OCI-LY3 (cell line): ENCODE measurements at regions not wholly inside any gene's neighbourhood (a gene's known extent, or its start where the extent isn't known, plus 50 kb on each side); places are given as distances from the start of the nearest gene placed in this dataset.

Experiments
- H2AFZ ChIP-seq: fragments of 200-600, 300-600 bp; shearing (Covaris generic); 2 replicates; pipeline ENCODE4 v1.6.0; 2014; ENCODE audit warnings: antibody characterized with exemption, low read depth, low read length
- H3K27ac ChIP-seq: fragments of 200-600, 300-600 bp; sonication (generic); 2 replicates; pipeline ENCODE4 v1.5.1; 2014; ENCODE audit warnings: mild to moderate bottlenecking, low read length, moderate library complexity, mixed read lengths
- H3K27me3 ChIP-seq: fragments of 200-600, 300-600 bp; sonication (generic); 2 replicates; pipeline ENCODE4 v1.6.1; 2014; ENCODE audit warnings: low read depth, low read length, mixed read lengths
- H3K36me3 ChIP-seq: fragments of 200-600, 300-600 bp; sonication (generic); replicated peaks from 2 replicates; pipeline ENCODE3; 2014; ENCODE audit warnings: low read depth, low read length, mixed read lengths
- H3K4me1 ChIP-seq: fragments of 300-600, 200-600 bp; sonication (generic); 2 replicates; pipeline ENCODE4 v1.6.1; 2014; ENCODE audit warnings: low read length, mixed read lengths
- H3K4me2 ChIP-seq: fragments of 200-600, 300-600 bp; sonication (generic); 2 replicates; pipeline ENCODE4 v1.6.1; 2014; ENCODE audit warnings: low read length, mixed read lengths
- H3K4me3 ChIP-seq: fragments of 300-600, 200-600 bp; sonication (generic); 2 replicates; pipeline ENCODE4 v1.5.1; 2014; ENCODE audit warnings: antibody characterized with exemption, mild to moderate bottlenecking, low read length, moderate library complexity
- H3K79me2 ChIP-seq: fragments of 300-600, 200-600 bp; shearing (Covaris generic); 2 replicates; pipeline ENCODE4 v1.6.1; 2014; ENCODE audit warnings: mild to moderate bottlenecking, low read length, mixed read lengths
- H3K9ac ChIP-seq: fragments of 300-600, 200-600 bp; shearing (Covaris generic); 2 replicates; pipeline ENCODE4 v1.6.0; 2014; ENCODE audit warnings: mild to moderate bottlenecking, low read length, moderate library complexity
- H3K9me3 ChIP-seq: fragments of 200-600, 300-600 bp; shearing (Covaris generic); 2 replicates; pipeline ENCODE4 v1.6.1; 2014; ENCODE audit warnings: low read length, mixed read lengths; ENCODE audit not compliant: insufficient read depth
- H4K20me1 ChIP-seq: fragments of 200-600, 300-600 bp; sonication (generic); 2 replicates; pipeline ENCODE4 v1.6.1; 2016; ENCODE audit warnings: low read length, mixed read lengths; ENCODE audit not compliant: insufficient read depth
- EZH2phosphoT487 ChIP-seq: fragments of 200-600 bp; shearing (Covaris generic); IDR thresholded peaks from 2 replicates; pipeline ENCODE4 v1.6.1; 2018; ENCODE audit warnings: antibody characterized with exemption, mixed run types, low read depth
- TF ChIP-seq, protein P1 (sequence below): fragments of 200-600, 300-600 bp; sonication (generic); IDR thresholded peaks from 2 replicates; pipeline ENCODE4 v1.5.1; 2014; ENCODE audit warnings: antibody characterized with exemption, low read length, low read depth

GRCh38 chr18:34550156-34550555 lies 159.9 kb upstream of the DTNA start:
- Histone ChIP-seq H3K79me2 (no peaks in the 10 kb centered on the region), H3K9me3 (no peaks in the 10 kb centered on the region), H3K9ac (no peak overlapping the region), H3K4me2 (no peak overlapping the region), H3K4me3 (no peak overlapping the region), H3K27me3 (no peaks in the 10 kb centered on the region), H4K20me1 (no peaks in the 10 kb centered on the region), H3K4me1 (no peaks in the 10 kb centered on the region), H3K27ac (no peak overlapping the region), H3K36me3 (no peaks in the 10 kb centered on the region), H2AFZ (no peak overlapping the region)
- TF ChIP-seq, protein P1, sequence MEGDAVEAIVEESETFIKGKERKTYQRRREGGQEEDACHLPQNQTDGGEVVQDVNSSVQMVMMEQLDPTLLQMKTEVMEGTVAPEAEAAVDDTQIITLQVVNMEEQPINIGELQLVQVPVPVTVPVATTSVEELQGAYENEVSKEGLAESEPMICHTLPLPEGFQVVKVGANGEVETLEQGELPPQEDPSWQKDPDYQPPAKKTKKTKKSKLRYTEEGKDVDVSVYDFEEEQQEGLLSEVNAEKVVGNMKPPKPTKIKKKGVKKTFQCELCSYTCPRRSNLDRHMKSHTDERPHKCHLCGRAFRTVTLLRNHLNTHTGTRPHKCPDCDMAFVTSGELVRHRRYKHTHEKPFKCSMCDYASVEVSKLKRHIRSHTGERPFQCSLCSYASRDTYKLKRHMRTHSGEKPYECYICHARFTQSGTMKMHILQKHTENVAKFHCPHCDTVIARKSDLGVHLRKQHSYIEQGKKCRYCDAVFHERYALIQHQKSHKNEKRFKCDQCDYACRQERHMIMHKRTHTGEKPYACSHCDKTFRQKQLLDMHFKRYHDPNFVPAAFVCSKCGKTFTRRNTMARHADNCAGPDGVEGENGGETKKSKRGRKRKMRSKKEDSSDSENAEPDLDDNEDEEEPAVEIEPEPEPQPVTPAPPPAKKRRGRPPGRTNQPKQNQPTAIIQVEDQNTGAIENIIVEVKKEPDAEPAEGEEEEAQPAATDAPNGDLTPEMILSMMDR, result no peak
- no peak for TF ChIP-seq EZH2phosphoT487

- Histone ChIP-seq H4K20me1 (no peaks in the 10 kb centered on the region), H3K9ac (no peak overlapping the region), H3K4me2 (no peak overlapping the region), H3K79me2 (no peaks in the 10 kb centered on the region), H2AFZ (no peak overlapping the region), H3K4me1 (no peaks in the 10 kb centered on the region), H3K27me3 (no peaks in the 10 kb centered on the region), H3K27ac (no peak overlapping the region), H3K9me3 (no peaks in the 10 kb centered on the region), H3K4me3 (no peak overlapping the region), H3K36me3 (no peaks in the 10 kb centered on the region)
- TF ChIP-seq, protein P1, result no peak
- no peak for TF ChIP-seq EZH2phosphoT487
Measured at GRCh38 chr18:34550902-34551301, 159.2 kb upstream of the DTNA start.

DNA sequence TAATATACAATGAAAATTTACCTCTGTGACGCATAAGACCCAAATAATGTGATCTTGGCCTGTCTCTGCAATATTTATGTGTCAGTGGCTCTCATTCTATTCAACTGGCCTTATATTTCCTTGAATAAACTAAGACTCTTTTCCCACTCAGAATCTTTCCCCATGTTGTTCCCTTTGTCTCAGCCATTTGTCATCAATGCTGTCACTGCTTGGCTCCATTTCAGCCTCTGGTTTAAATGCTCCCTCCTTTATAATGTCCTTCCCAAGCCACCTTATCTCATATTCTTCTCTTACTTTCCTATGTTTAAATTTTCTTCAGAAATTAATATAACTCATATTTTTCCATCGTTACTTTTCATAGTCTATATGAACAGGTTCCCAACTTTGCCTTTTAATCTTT lies 158.3 kb upstream of the DTNA start:
- H3K4me3 ChIP-seq, result no peak overlapping the region
- H2AFZ ChIP-seq, result no peak overlapping the region
- H3K9ac ChIP-seq, result no peak overlapping the region
- H4K20me1 ChIP-seq, result no peaks in the 10 kb centered on the region
- H3K4me1 ChIP-seq, result no peaks in the 10 kb centered on the region
- H3K9me3 ChIP-seq, result no peaks in the 10 kb centered on the region
- no peak overlapping the region for H3K27ac ChIP-seq
- H3K4me2 ChIP-seq, result no peak overlapping the region
- H3K36me3 ChIP-seq, result no peaks in the 10 kb centered on the region
- no peaks in the 10 kb centered on the region for H3K27me3 ChIP-seq
- no peaks in the 10 kb centered on the region for H3K79me2 ChIP-seq
- TF ChIP-seq, protein P1, result no peak
- TF ChIP-seq EZH2phosphoT487, result no peak

GRCh38 chr18:34562252-34562870 lies 147.7 kb upstream of the DTNA start:
- Histone ChIP-seq H3K9me3 (no peaks in the 10 kb centered on the region), H3K4me2 (no peak overlapping the region), H3K79me2 (no peaks in the 10 kb centered on the region), H3K4me3 (no peak overlapping the region), H3K27ac (no peak overlapping the region), H3K9ac (no peak overlapping the region), H3K27me3 (no peaks in the 10 kb centered on the region), H3K36me3 (no peaks in the 10 kb centered on the region), H4K20me1 (no peaks in the 10 kb centered on the region), H2AFZ (no peak overlapping the region), H3K4me1 (no peaks in the 10 kb centered on the region)
- TF ChIP-seq, protein P1, result no peak
- TF ChIP-seq EZH2phosphoT487, result no peak
